Astrocyte (in vitro differentiated cells and primary cell): ENCODE measurements at regions not wholly inside any gene's neighbourhood (a gene's known extent, or its start where the extent isn't known, plus 50 kb on each side); places are given as distances from the start of the nearest gene placed in this dataset.

Experiments
- DNase-seq: peaks from one replicate; pipeline ENCODE4 v3.0.0-alpha.2; 2010; ENCODE audit warnings: low read depth
- FAIRE-seq: peaks from 2 replicates; lab custom pipeline; 2011; peaks lifted over from hg19 to GRCh38; lab: Jason Lieb, UNC
- H2AFZ ChIP-seq: 2 replicates; pipeline ENCODE4 v1.6.0; 2012; ENCODE audit warnings: low read depth, low read length, inconsistent platforms
- H3K27ac ChIP-seq: 2 replicates; pipeline ENCODE4 v1.5.1; 2011; ENCODE audit warnings: low read depth, low read length, inconsistent platforms
- H3K27me3 ChIP-seq: 2 replicates; pipeline ENCODE4 v1.6.0; 2011; ENCODE audit warnings: low read length, inconsistent platforms; ENCODE audit not compliant: insufficient read depth
- H3K36me3 ChIP-seq: 2 replicates; pipeline ENCODE4 v1.5.1; 2011; ENCODE audit warnings: low read length, inconsistent platforms; ENCODE audit not compliant: insufficient read depth
- H3K4me1 ChIP-seq: 2 replicates; pipeline ENCODE4 v1.5.1; 2011; ENCODE audit warnings: low read length, inconsistent platforms; ENCODE audit not compliant: insufficient read depth
- H3K4me2 ChIP-seq: 2 replicates; pipeline ENCODE4 v1.6.0; 2012; ENCODE audit warnings: low read length, inconsistent platforms
- H3K4me3 ChIP-seq: 2 replicates; pipeline ENCODE4 v1.5.1; 2011; ENCODE audit warnings: low read depth, mild to moderate bottlenecking, low read length, inconsistent platforms; ENCODE audit not compliant: insufficient read depth
- H3K79me2 ChIP-seq: 2 replicates; pipeline ENCODE4 v1.6.0; 2012; ENCODE audit warnings: mild to moderate bottlenecking, low read length, inconsistent platforms; ENCODE audit not compliant: insufficient read depth
- H3K9ac ChIP-seq: 2 replicates; pipeline ENCODE4 v1.6.0; 2012; ENCODE audit warnings: mild to moderate bottlenecking, low read length, inconsistent platforms
- H3K9me3 ChIP-seq: 2 replicates; pipeline ENCODE4 v1.5.1; 2012; ENCODE audit warnings: low read depth, mild to moderate bottlenecking, low read length, inconsistent platforms; ENCODE audit not compliant: insufficient read depth
- H4K20me1 ChIP-seq: 2 replicates; pipeline ENCODE4 v1.6.0; 2012; ENCODE audit warnings: low read length, inconsistent platforms; ENCODE audit not compliant: insufficient read depth
- H3K27ac Mint-ChIP-seq: one replicate; pipeline ENCODE4 v1.8.0; 2021; ENCODE audit warnings: mild to moderate bottlenecking, mixed read lengths; ENCODE audit not compliant: unreplicated experiment
- H3K27me3 Mint-ChIP-seq: one replicate; pipeline ENCODE4 v1.8.0; 2021; ENCODE audit warnings: low read depth, mixed read lengths; ENCODE audit not compliant: unreplicated experiment
- H3K36me3 Mint-ChIP-seq: one replicate; pipeline ENCODE4 v1.8.0; 2021; ENCODE audit warnings: low read depth, mixed read lengths; ENCODE audit not compliant: unreplicated experiment
- H3K4me1 Mint-ChIP-seq: one replicate; pipeline ENCODE4 v1.8.0; 2021; ENCODE audit warnings: low read depth, mixed read lengths; ENCODE audit not compliant: unreplicated experiment
- H3K4me3 Mint-ChIP-seq: one replicate; pipeline ENCODE4 v1.8.0; 2021; ENCODE audit warnings: mild to moderate bottlenecking, moderate library complexity, mixed read lengths; ENCODE audit not compliant: unreplicated experiment
- H3K9me3 Mint-ChIP-seq: one replicate; pipeline ENCODE4 v1.8.0; 2021; ENCODE audit warnings: mild to moderate bottlenecking, mixed read lengths; ENCODE audit not compliant: unreplicated experiment
- CTCF ChIP-seq: IDR thresholded peaks from 2 replicates; pipeline ENCODE4 v1.5.1; 2011; ENCODE audit warnings: low read depth, mild to moderate bottlenecking, inconsistent platforms, low read length, moderate library complexity; ENCODE audit not compliant: insufficient read depth
- EZH2 ChIP-seq: IDR thresholded peaks from 2 replicates; pipeline ENCODE4 v1.6.1; 2012; ENCODE audit warnings: mild to moderate bottlenecking, low read length, inconsistent platforms; ENCODE audit not compliant: insufficient read depth

GRCh38 chr22:19648419-19648929 is 65.8 kb upstream of the SEPTIN5 start:
- Mint-ChIP-seq H3K4me1 (no peaks in the 10 kb centered on the region), H3K4me3 (no peak overlapping the region), H3K36me3 (peaks cover 4% of the 10 kb centered on the region), H3K27ac (no peak overlapping the region), H3K9me3 (peaks cover 15% of the 10 kb centered on the region), H3K27me3 (peaks cover 32% of the 10 kb centered on the region)
- no peak overlapping the region for H3K9ac ChIP-seq
- H3K4me1 ChIP-seq = no peaks in the 10 kb centered on the region
- no peak overlapping the region for H3K4me3 ChIP-seq
- no peaks in the 10 kb centered on the region for H3K36me3 ChIP-seq
- H4K20me1 ChIP-seq = no peaks in the 10 kb centered on the region
- no peak overlapping the region for H3K4me2 ChIP-seq
- H3K27ac ChIP-seq = no peak overlapping the region
- H3K79me2 ChIP-seq = no peaks in the 10 kb centered on the region
- H2AFZ ChIP-seq = no peak overlapping the region
- DNase-seq (no peak), FAIRE-seq (no peak)
- TF ChIP-seq EZH2 (no peak), CTCF (no peak)
- no peaks in the 10 kb centered on the region for H3K9me3 ChIP-seq
- peaks cover 10% of the 10 kb centered on the region for H3K27me3 ChIP-seq

DNA sequence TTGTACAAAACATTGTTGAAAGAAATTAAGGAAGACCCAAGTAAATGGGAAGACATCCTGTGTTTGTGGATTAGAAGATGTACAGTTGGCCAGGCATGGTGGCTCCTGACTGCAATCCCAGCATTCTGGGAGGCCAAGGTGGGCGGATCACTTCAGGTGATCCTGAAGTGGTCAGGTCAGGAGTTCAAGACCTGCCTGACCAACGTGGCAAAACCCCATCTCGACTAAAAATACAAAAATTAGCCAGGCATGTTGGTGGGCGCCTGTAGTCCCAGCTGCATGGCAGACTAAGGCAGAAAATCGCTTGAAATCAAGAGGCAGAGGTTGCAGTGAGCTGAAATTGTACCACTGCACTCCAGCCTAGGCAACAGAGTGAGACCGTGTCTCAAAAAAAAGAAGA is 62.0 kb upstream of the SEPTIN5 start:
- no peaks in the 10 kb centered on the region for H3K79me2 ChIP-seq
- no peaks in the 10 kb centered on the region for H3K9me3 ChIP-seq
- no peak overlapping the region for H3K27ac ChIP-seq
- no peak overlapping the region for H3K4me3 ChIP-seq
- no peak for FAIRE-seq
- H2AFZ ChIP-seq = no peak overlapping the region
- no peaks in the 10 kb centered on the region for H3K36me3 ChIP-seq
- TF ChIP-seq CTCF = no peak
- TF ChIP-seq EZH2 = no peak
- H3K4me1 ChIP-seq = no peaks in the 10 kb centered on the region
- DNase-seq = no peak
- Mint-ChIP-seq H3K4me1 (no peaks in the 10 kb centered on the region), H3K36me3 (peaks cover 1% of the 10 kb centered on the region), H3K27me3 (peaks cover 10% of the 10 kb centered on the region), H3K4me3 (no peak overlapping the region), H3K9me3 (peaks cover 6% of the 10 kb centered on the region), H3K27ac (no peak overlapping the region)
- no peak overlapping the region for H3K4me2 ChIP-seq
- H4K20me1 ChIP-seq = no peaks in the 10 kb centered on the region
- H3K9ac ChIP-seq = no peak overlapping the region
- peaks cover 9% of the 10 kb centered on the region for H3K27me3 ChIP-seq

GRCh38 chr22:19654338-19654987 is 59.8 kb upstream of the SEPTIN5 start:
- H3K27ac ChIP-seq = no peak overlapping the region
- H3K9me3 Mint-ChIP-seq = peaks cover 2% of the 10 kb centered on the region
- H3K27ac Mint-ChIP-seq = no peak overlapping the region

More at GRCh38 chr22:19654338-19654987, 59.8 kb upstream of the SEPTIN5 start:
- Histone ChIP-seq H3K9ac (no peak overlapping the region), H3K79me2 (no peaks in the 10 kb centered on the region), H3K36me3 (no peaks in the 10 kb centered on the region), H4K20me1 (no peaks in the 10 kb centered on the region), H3K27me3 (peaks cover 9% of the 10 kb centered on the region), H3K4me2 (no peak overlapping the region), H3K4me3 (no peak overlapping the region), H3K4me1 (no peaks in the 10 kb centered on the region), H2AFZ (no peak overlapping the region), H3K9me3 (no peaks in the 10 kb centered on the region)
- FAIRE-seq (no peak), DNase-seq (no peak)
- Mint-ChIP-seq H3K4me3 (no peak overlapping the region), H3K36me3 (peaks cover 1% of the 10 kb centered on the region), H3K27me3 (peaks cover 10% of the 10 kb centered on the region), H3K4me1 (no peaks in the 10 kb centered on the region)
- TF ChIP-seq EZH2 = no peak
